GM12875 (cell line): ENCODE measurements at regions not wholly inside any gene's neighbourhood (a gene's known extent, or its start where the extent isn't known, plus 50 kb on each side); places are given as distances from the start of the nearest gene placed in this dataset.
"Not testable (repeated sequence)": the region's sequence is repeated elsewhere in the genome, so short reads cannot be mapped to it uniquely, and the experiment has no call there.

Experiments used
- H3K4me3 ChIP-seq: one replicate; pipeline ENCODE4 v1.5.1; 2011; ENCODE audit warnings: low read depth, low read length, control low read depth

GRCh38 chr11:67877316-67877715 is 126.6 kb downstream of the UNC93B1 start:
- H3K4me3 ChIP-seq: not testable (repeated sequence)

GRCh38 chr11:67873223-67873622 is 130.7 kb downstream of the UNC93B1 start:
- not testable (repeated sequence) for H3K4me3 ChIP-seq

- not testable (repeated sequence) for H3K4me3 ChIP-seq
These were observed 132.7 kb downstream of the UNC93B1 start for GRCh38 chr11:67871168-67871567.

- not testable (repeated sequence) for H3K4me3 ChIP-seq
These were observed 141.0 kb downstream of the UNC93B1 start for GRCh38 chr11:67862896-67863295.

- not testable (repeated sequence) for H3K4me3 ChIP-seq
These were observed 144.3 kb downstream of the UNC93B1 start for GRCh38 chr11:67859513-67860161.

- H3K4me3 ChIP-seq: not testable (repeated sequence)
These were observed 153.2 kb downstream of the UNC93B1 start for GRCh38 chr11:67850747-67851146.

GRCh38 chr11:67849766-67850165 is 154.1 kb downstream of the UNC93B1 start:
- H3K4me3 ChIP-seq: not testable (repeated sequence)

- not testable (repeated sequence) for H3K4me3 ChIP-seq
These were observed 155.7 kb downstream of the UNC93B1 start for GRCh38 chr11:67847896-67848875.

GRCh38 chr11:67846303-67846702 is 157.6 kb downstream of the UNC93B1 start:
- H3K4me3 ChIP-seq: not testable (repeated sequence)

- not testable (repeated sequence) for H3K4me3 ChIP-seq
These were observed 158.6 kb downstream of the UNC93B1 start for GRCh38 chr11:67845296-67845695.

GRCh38 chr11:67840599-67840998 is 163.3 kb downstream of the UNC93B1 start:
- not testable (repeated sequence) for H3K4me3 ChIP-seq

- H3K4me3 ChIP-seq: not testable (repeated sequence)
These were observed 155.7 kb upstream of the ALDH3B2 start for GRCh38 chr11:67830152-67830551.

GRCh38 chr11:67826951-67827296 is 152.5 kb upstream of the ALDH3B2 start:
- H3K4me3 ChIP-seq: not testable (repeated sequence)

- not testable (repeated sequence) for H3K4me3 ChIP-seq
These were observed 151.9 kb upstream of the ALDH3B2 start for GRCh38 chr11:67826028-67826950.

GRCh38 chr11:67824861-67825260 is 150.4 kb upstream of the ALDH3B2 start:
- not testable (repeated sequence) for H3K4me3 ChIP-seq
